BJ (cell line): ENCODE measurements at regions not wholly inside any gene's neighbourhood (a gene's known extent, or its start where the extent isn't known, plus 50 kb on each side); places are given as distances from the start of the nearest gene placed in this dataset.

ENCODE experiments used
- CTCF ChIA-PET: fragments of 350-600 bp; formaldehyde crosslinking; extraction: SDS; loops from one replicate; lab custom pipeline; 2021; ENCODE audit warnings: antibody characterized with exemption, inconsistent platforms; lab: Yijun Ruan, JAX
- POLR2A ChIA-PET: fragments of 300-600 bp; sonication (Branson Sonifier 250); formaldehyde crosslinking; extraction: SDS; loops from one replicate; lab custom pipeline; 2021; ENCODE audit warnings: antibody characterized with exemption; lab: Charles Lee
- DNase-seq: peaks from one replicate; pipeline ENCODE4 v3.0.0-alpha.2; 2011; ENCODE audit warnings: low read depth
- H3K27me3 ChIP-seq: 2 replicates; pipeline ENCODE4 v1.6.0; 2011; ENCODE audit warnings: low read length; ENCODE audit not compliant: control insufficient read depth, insufficient read depth
- H3K36me3 ChIP-seq: 2 replicates; pipeline ENCODE4 v1.5.1; 2011; ENCODE audit warnings: low read length; ENCODE audit not compliant: control insufficient read depth, insufficient read depth
- H3K4me3 ChIP-seq: 2 replicates; pipeline ENCODE4 v1.5.1; 2011; ENCODE audit warnings: low read depth, mild to moderate bottlenecking, control low read depth, low read length
- CTCF ChIP-seq: IDR thresholded peaks from 2 replicates; pipeline ENCODE4 v1.5.1; 2011; ENCODE audit warnings: low read depth, mild to moderate bottlenecking, control low read depth, inconsistent platforms, low read length, moderate library complexity; ENCODE audit not compliant: insufficient read depth

GRCh38 chr2:81148323-81148722 is 843.8 kb upstream of the LRRTM1 start:
- Histone ChIP-seq H3K27me3 (no peaks in the 10 kb centered on the region), H3K4me3 (no peak overlapping the region), H3K36me3 (no peaks in the 10 kb centered on the region)
- no peak for TF ChIP-seq CTCF
- CTCF ChIA-PET, result no interaction called here
- POLR2A ChIA-PET, result no interaction called here
- DNase-seq, result no peak

- ChIA-PET CTCF (no interaction called here), POLR2A (no interaction called here)
- Histone ChIP-seq H3K27me3 (no peaks in the 10 kb centered on the region), H3K36me3 (no peaks in the 10 kb centered on the region), H3K4me3 (no peak overlapping the region)
- DNase-seq, result no peak
- TF ChIP-seq CTCF, result no peak
Measured at GRCh38 chr2:81136296-81136695, 831.7 kb upstream of the LRRTM1 start.

- POLR2A ChIA-PET, result no interaction called here
- Histone ChIP-seq H3K36me3 (no peaks in the 10 kb centered on the region), H3K4me3 (no peak overlapping the region), H3K27me3 (no peaks in the 10 kb centered on the region)
- no peak for DNase-seq
- CTCF ChIA-PET, result no interaction called here
- TF ChIP-seq CTCF, result no peak
Measured at GRCh38 chr2:81097361-81097760, 792.8 kb upstream of the LRRTM1 start.

- no peak overlapping the region for H3K4me3 ChIP-seq
- DNase-seq, result no peak
- no peak for TF ChIP-seq CTCF
- no peaks in the 10 kb centered on the region for H3K36me3 ChIP-seq
- ChIA-PET CTCF (no interaction called here), POLR2A (no interaction called here)
- H3K27me3 ChIP-seq, result no peaks in the 10 kb centered on the region
Measured at GRCh38 chr2:81093031-81093430, 788.5 kb upstream of the LRRTM1 start.

- DNase-seq, result peak; percentile 4
- no peak for TF ChIP-seq CTCF
- H3K27me3 ChIP-seq, result no peaks in the 10 kb centered on the region
- no peaks in the 10 kb centered on the region for H3K36me3 ChIP-seq
- CTCF ChIA-PET, result interaction anchor here (0.6 kb wide), 1 partner anchor 193 kb away, joined by 3 read pairs; no protein-coding TSS in a partner anchor
- POLR2A ChIA-PET, result no interaction called here
- H3K4me3 ChIP-seq, result no peak overlapping the region
Measured at GRCh38 chr2:81087646-81088045, 783.1 kb upstream of the LRRTM1 start.
